Liver (tissue), 3 donors: ENCODE measurements at regions not wholly inside any gene's neighbourhood (a gene's known extent, or its start where the extent isn't known, plus 50 kb on each side); places are given as distances from the start of the nearest gene placed in this dataset.

Experiments used
- EGR1 ChIP-seq, 2 donors: IDR thresholded peaks; 2 replicates each; pipeline ENCODE4 v1.6.1; 2016 to 2018; ENCODE audit warnings: antibody characterized with exemption in 2 of 2, low read depth in 2 of 2
- GABPA ChIP-seq, 2 donors: IDR thresholded peaks in 1 of 2; conservative IDR thresholded peaks in 1 of 2; 2 replicates each; pipeline ENCODE4 v1.6.1; 2016; ENCODE audit warnings: antibody characterized with exemption in 2 of 2, mild to moderate bottlenecking in 1 of 2, moderate library complexity in 1 of 2
- TF ChIP-seq, protein P1 (sequence below): fragments of 150-350 bp; IDR thresholded peaks from 2 replicates; pipeline ENCODE4 v1.5.1; 2017; ENCODE audit warnings: improper control_type of control experiment, low read depth, low read length; ENCODE audit not compliant: missing input control
- TF ChIP-seq, protein P2 (sequence below): IDR thresholded peaks from 2 replicates; pipeline ENCODE4 v1.6.1; 2016; ENCODE audit warnings: antibody characterized with exemption
- donor health status: healthy.
- donor health status: healthy.

DNA sequence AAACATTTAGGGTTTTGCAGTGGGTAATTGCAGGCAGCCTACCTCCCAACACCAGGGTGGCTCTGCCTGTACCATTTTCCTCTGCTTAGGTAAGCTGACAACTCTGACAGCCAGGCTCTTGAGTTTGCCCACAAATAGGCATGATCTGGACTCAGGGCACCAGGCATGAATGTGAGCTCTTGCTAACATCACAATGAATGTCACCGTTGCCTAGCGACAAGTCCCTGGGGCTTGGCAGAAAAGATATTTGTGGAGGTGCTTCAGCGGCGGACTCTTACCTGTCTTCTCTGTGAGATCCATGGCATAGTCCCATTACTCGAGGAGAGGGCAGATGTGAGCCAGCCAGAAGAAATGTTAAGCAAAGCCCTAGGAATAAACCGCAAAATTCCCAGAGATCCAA is 677.5 kb upstream of the TSPY4 start:
- no peak for TF ChIP-seq EGR1 (IDR thresholded peaks at IDR 0.05; ENCODE audit: low read depth in 2 of 2)
- TF ChIP-seq, protein P1, sequence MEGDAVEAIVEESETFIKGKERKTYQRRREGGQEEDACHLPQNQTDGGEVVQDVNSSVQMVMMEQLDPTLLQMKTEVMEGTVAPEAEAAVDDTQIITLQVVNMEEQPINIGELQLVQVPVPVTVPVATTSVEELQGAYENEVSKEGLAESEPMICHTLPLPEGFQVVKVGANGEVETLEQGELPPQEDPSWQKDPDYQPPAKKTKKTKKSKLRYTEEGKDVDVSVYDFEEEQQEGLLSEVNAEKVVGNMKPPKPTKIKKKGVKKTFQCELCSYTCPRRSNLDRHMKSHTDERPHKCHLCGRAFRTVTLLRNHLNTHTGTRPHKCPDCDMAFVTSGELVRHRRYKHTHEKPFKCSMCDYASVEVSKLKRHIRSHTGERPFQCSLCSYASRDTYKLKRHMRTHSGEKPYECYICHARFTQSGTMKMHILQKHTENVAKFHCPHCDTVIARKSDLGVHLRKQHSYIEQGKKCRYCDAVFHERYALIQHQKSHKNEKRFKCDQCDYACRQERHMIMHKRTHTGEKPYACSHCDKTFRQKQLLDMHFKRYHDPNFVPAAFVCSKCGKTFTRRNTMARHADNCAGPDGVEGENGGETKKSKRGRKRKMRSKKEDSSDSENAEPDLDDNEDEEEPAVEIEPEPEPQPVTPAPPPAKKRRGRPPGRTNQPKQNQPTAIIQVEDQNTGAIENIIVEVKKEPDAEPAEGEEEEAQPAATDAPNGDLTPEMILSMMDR = no peak
- TF ChIP-seq, protein P2, sequence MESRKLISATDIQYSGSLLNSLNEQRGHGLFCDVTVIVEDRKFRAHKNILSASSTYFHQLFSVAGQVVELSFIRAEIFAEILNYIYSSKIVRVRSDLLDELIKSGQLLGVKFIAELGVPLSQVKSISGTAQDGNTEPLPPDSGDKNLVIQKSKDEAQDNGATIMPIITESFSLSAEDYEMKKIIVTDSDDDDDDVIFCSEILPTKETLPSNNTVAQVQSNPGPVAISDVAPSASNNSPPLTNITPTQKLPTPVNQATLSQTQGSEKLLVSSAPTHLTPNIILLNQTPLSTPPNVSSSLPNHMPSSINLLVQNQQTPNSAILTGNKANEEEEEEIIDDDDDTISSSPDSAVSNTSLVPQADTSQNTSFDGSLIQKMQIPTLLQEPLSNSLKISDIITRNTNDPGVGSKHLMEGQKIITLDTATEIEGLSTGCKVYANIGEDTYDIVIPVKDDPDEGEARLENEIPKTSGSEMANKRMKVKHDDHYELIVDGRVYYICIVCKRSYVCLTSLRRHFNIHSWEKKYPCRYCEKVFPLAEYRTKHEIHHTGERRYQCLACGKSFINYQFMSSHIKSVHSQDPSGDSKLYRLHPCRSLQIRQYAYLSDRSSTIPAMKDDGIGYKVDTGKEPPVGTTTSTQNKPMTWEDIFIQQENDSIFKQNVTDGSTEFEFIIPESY = no peak
- no peak for TF ChIP-seq GABPA (IDR thresholded peaks at IDR 0.05 in 1 of 2, conservative IDR thresholded peaks at IDR 0.05 in 1 of 2)
